ENCODE measurements at regions not wholly inside any gene's neighbourhood (a gene's known extent, or its start where the extent isn't known, plus 50 kb on each side); places are given as distances from the start of the nearest gene placed in this dataset.

DNA sequence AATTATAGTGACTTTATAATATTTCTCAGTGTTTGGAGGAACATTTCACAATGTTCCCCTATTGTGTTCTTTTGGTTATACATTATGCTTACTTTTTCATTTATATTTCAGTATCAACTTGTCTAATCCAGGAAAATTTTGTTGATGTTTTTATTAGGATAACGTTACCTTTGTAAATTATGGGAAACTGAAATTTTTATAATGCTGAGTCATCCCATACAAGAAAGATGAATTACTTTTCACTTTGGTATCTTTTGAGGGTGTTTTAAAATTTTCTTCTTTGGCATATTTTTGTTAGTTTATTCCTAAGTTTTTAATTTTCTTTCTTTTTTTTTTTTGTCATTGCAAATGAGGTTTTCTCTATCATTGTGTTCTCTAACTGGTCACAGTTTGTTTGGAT is 542.7 kb downstream of the SLC16A7 start:
- DNase-seq (ENCODE audit: low spot score): no peak

DNA sequence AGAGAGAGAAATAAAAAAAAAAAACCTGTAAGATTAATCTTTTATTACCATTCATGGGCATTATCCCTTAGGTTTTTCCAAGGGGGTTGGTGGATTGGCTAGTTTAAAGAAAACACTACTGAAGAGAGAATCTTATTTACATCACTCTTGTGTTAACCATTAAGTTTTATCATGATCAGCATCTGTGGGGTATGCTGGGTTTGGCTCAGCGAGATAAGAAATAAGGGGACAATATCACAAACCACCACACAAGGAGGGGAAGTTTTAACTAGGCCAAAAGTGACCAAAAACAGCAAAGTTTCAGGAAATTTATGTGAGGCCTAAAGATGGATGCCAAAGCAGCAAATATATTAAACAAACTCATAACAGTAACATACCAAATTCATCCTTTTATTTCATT is 548.6 kb downstream of the SLC16A7 start:
- DNase-seq (ENCODE audit: low spot score): no peak

- DNase-seq (ENCODE audit: low spot score): no peak
These were observed 552.3 kb downstream of the SLC16A7 start for GRCh38 chr12:60148109-60148508.

GRCh38 chr12:60148831-60149230 is 553.0 kb downstream of the SLC16A7 start:
- DNase-seq (ENCODE audit: low spot score): no peak

GRCh38 chr12:60152756-60153155 is 556.9 kb downstream of the SLC16A7 start:
- no peak for DNase-seq (ENCODE audit: low spot score)

DNA sequence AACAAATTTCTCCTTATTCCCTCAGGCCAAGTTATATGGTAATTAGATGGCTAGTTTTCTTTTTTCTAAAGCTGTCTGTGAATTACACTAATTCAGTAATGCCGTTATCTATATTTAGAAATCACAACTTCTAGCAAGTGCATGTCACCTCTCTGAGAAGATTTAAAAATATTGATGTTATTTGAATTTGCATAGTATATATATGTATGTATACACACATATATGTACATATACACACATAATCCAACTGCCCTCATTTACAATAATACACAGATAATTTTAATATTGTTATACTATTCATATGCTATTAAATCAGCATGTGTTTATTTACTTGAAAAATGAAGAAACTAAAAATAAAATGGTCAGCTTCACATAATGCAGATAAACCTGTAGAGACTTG is 563.9 kb downstream of the SLC16A7 start:
- DNase-seq (ENCODE audit: low spot score): no peak

GRCh38 chr12:60162988-60163720 is 567.3 kb downstream of the SLC16A7 start:
- no peak for DNase-seq (ENCODE audit: low spot score)

DNA sequence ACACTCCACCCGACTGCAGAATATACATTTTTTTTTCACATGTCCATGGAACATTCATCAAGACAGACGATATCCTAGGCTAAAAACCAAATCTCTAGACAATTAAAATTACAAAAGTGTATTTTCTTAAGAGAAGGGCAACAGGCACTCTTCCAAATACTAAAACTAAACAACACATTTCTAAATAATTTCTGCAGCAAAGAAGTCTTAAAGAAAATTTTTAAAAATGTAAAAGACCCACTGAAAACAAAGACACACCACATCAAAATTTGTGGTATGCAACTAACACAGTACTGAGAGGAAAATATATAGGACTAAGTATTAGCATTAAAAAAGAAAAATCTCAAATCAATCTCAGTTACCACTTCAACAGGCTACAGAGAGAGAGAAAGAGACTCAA is 570.0 kb downstream of the SLC16A7 start:
- no peak for DNase-seq (ENCODE audit: low spot score)

DNA sequence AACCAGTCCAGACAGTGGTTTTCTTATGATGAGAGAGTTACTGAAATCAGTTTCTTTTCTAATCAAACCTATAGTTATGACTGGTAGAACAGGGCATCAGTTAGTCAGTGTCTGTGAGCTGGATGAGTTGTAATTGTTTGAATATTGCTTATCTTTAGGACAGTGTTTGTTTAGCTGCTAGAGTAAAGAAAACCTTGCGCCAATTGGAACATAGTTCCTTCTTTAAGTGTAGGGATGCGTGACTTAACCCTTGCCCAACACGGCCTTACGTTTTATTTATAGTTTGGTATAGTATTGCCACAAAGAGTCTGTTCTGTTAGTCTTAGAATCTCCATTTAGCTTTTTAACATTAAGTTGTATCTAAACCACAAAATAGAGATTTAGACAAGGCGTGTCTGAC is 572.6 kb downstream of the SLC16A7 start:
- no peak for DNase-seq (ENCODE audit: low spot score)

DNA sequence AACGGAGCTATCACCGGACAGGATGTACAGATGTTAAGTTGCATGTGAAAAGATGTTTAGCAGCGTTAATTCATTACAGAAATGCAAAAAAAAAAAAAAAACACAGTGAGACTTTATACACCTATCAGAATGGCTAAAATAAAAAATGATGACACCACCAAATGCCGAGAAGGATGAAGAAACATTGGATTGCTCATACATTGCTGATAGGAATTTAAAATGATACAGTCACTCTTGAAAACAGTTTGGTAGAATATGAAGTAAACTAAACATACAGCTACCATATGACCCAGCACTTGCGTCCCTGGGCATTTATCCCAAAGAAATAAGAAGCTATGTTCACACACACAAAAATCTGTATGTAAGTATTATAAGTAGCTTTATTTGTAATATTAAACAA is 574.1 kb downstream of the SLC16A7 start:
- no peak for DNase-seq (ENCODE audit: low spot score)

GRCh38 chr12:60172266-60173211 is 576.7 kb downstream of the SLC16A7 start:
- no peak for DNase-seq (ENCODE audit: low spot score)

- no peak for DNase-seq (ENCODE audit: low spot score)
These were observed 577.7 kb downstream of the SLC16A7 start for GRCh38 chr12:60173224-60174170.

- DNase-seq (ENCODE audit: low spot score): no peak
These were observed 578.6 kb downstream of the SLC16A7 start for GRCh38 chr12:60174476-60174875.

DNA sequence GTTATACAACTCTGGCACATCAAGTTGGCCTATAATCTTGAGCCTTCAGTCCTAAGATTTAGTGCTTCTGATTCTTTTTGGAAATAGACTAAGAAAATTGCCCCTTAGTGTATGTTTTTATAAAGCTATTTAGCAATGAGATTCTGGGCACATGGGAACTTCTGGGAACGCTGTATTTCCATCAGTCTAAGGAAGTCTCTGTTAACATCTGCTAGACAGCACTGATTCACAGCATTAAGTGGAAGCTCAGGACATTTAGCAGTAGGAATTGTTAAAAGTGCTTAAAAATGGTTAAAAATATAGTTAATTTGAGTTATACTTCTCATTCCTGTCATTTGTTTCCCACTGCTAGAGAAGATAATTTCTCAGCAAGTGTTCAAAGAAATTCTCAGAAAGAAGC is 579.1 kb downstream of the SLC16A7 start:
- DNase-seq (ENCODE audit: low spot score): no peak

- DNase-seq (ENCODE audit: low spot score): no peak
These were observed 581.1 kb downstream of the SLC16A7 start for GRCh38 chr12:60176891-60177290.

GRCh38 chr12:60180298-60180697 is 584.5 kb downstream of the SLC16A7 start:
- DNase-seq (ENCODE audit: low spot score): no peak

- no peak for DNase-seq (ENCODE audit: low spot score)
These were observed 586.5 kb downstream of the SLC16A7 start for GRCh38 chr12:60182354-60182753.

DNA sequence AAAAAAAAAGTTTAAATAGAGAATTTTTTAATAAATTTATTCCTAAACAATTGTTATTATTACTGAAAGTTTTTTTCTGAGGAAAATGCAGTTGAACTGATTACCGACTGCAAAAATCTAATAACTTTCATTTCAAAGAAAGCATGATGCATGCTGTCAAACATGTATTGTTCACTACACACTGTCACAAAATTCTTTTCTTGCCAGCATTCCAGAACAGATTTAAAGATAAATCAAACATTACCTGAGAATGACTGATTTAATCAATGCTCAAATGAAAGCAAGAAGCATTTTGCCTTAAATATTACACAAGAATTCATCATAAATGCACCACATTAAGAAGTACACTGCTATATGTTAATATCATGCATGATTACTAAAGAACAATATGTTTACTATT is 588.3 kb downstream of the SLC16A7 start:
- DNase-seq (ENCODE audit: low spot score): no peak

GRCh38 chr12:60185060-60185459 is 589.2 kb downstream of the SLC16A7 start:
- no peak for DNase-seq (ENCODE audit: low spot score)

GRCh38 chr12:60191271-60191670 is 595.4 kb downstream of the SLC16A7 start:
- DNase-seq (ENCODE audit: low spot score): no peak

GRCh38 chr12:60191676-60192359 is 596.0 kb downstream of the SLC16A7 start:
- DNase-seq (ENCODE audit: low spot score): no peak

GRCh38 chr12:60194678-60195077 is 598.8 kb downstream of the SLC16A7 start:
- no peak for DNase-seq (ENCODE audit: low spot score)
